VCaP (cell line): ENCODE measurements at regions not wholly inside any gene's neighbourhood (a gene's known extent, or its start where the extent isn't known, plus 50 kb on each side); places are given as distances from the start of the nearest gene placed in this dataset.

Source experiments
- H3K27ac ChIP-seq: fragments of 450-650 bp; 2 replicates; pipeline ENCODE4 v1.5.1; 2017
- CTCF ChIP-seq: fragments of 450-650 bp; conservative IDR thresholded peaks from 2 replicates; pipeline ENCODE4 v1.5.1; 2017; ENCODE audit warnings: mild to moderate bottlenecking, moderate library complexity

GRCh38 chr5:171676286-171676944 is 109.2 kb upstream of the SMIM23 start:
- TF ChIP-seq CTCF: no peak
- no peak overlapping the region for H3K27ac ChIP-seq

- no peak overlapping the region for H3K27ac ChIP-seq
- TF ChIP-seq CTCF: no peak
Measured at GRCh38 chr5:171678646-171679045, 107.0 kb upstream of the SMIM23 start.

- H3K27ac ChIP-seq: no peak overlapping the region
- no peak for TF ChIP-seq CTCF
Measured at GRCh38 chr5:171680485-171680884, 105.1 kb upstream of the SMIM23 start.

GRCh38 chr5:171681061-171681460 is 104.6 kb upstream of the SMIM23 start:
- TF ChIP-seq CTCF: no peak

DNA sequence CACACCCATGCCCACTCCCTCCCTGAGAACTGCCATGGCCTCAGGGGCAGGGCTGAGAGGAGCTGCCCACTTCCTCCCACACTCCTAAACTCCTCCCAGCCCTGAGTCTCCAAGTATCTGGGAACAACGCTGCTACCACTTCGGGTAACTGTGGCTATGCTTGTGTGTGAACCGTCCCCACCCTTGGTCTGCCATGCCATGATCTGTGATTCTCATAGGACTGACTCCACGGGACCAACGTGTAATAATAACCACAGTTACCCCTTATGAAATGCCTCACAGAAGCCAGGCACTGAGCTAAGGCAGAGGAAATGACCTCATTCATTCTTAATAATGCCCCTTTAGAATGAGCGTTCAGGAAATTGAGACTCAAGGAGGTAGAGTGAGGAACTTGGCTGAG is 103.9 kb upstream of the SMIM23 start:
- TF ChIP-seq CTCF: no peak
- no peak overlapping the region for H3K27ac ChIP-seq

More at GRCh38 chr5:171681061-171681460, 104.6 kb upstream of the SMIM23 start:
- H3K27ac ChIP-seq: no peak overlapping the region

- no peak overlapping the region for H3K27ac ChIP-seq
- TF ChIP-seq CTCF: no peak
Measured at GRCh38 chr5:171682801-171683200, 102.8 kb upstream of the SMIM23 start.

GRCh38 chr5:171684169-171684568 is 101.4 kb upstream of the SMIM23 start:
- no peak overlapping the region for H3K27ac ChIP-seq
- TF ChIP-seq CTCF: no peak
